Trophoblast cell (in vitro differentiated cells and primary cell): ENCODE measurements at regions not wholly inside any gene's neighbourhood (a gene's known extent, or its start where the extent isn't known, plus 50 kb on each side); places are given as distances from the start of the nearest gene placed in this dataset.

Source experiments
- DNase-seq, 2 donors: peaks; one replicate each; pipeline ENCODE4 v3.0.0-alpha.2; 2016
- H2AFZ ChIP-seq: 2 replicates; pipeline ENCODE4 v1.6.1; 2013; ENCODE audit warnings: low read length, moderate library complexity, mild to moderate bottlenecking; ENCODE audit not compliant: insufficient read depth, poor library complexity
- H2AK5ac ChIP-seq: 2 replicates; pipeline ENCODE4 v1.6.1; 2013; ENCODE audit warnings: mild to moderate bottlenecking, low read length
- H2BK120ac ChIP-seq: 2 replicates; pipeline ENCODE4 v1.6.1; 2013; ENCODE audit warnings: low read length, mild to moderate bottlenecking, moderate library complexity; ENCODE audit not compliant: insufficient read depth, poor library complexity
- H2BK12ac ChIP-seq: 2 replicates; pipeline ENCODE4 v1.6.1; 2013; ENCODE audit warnings: mild to moderate bottlenecking, low read length, moderate library complexity
- H2BK5ac ChIP-seq: 2 replicates; pipeline ENCODE4 v1.6.1; 2013; ENCODE audit warnings: low read length, low read depth, moderate library complexity, mild to moderate bottlenecking; ENCODE audit not compliant: poor library complexity
- H3K14ac ChIP-seq: 2 replicates; pipeline ENCODE4 v1.6.1; 2013; ENCODE audit warnings: mild to moderate bottlenecking, low read length
- H3K18ac ChIP-seq: 2 replicates; pipeline ENCODE4 v1.6.1; 2013; ENCODE audit warnings: mild to moderate bottlenecking, low read length
- H3K23ac ChIP-seq: 2 replicates; pipeline ENCODE4 v1.6.1; 2013; ENCODE audit warnings: low read length
- H3K27ac ChIP-seq: 2 replicates; pipeline ENCODE4 v1.5.1; 2013; ENCODE audit warnings: low read depth, mild to moderate bottlenecking, inconsistent platforms, low read length, moderate library complexity
- H3K27me3 ChIP-seq: 2 replicates; pipeline ENCODE4 v1.6.1; 2013; ENCODE audit warnings: inconsistent platforms, mild to moderate bottlenecking, low read length, moderate library complexity; ENCODE audit not compliant: insufficient read depth
- H3K36me3 ChIP-seq, 2 experiments: 1 replicate in 1 of 2; 2 replicates in 1 of 2; pipeline ENCODE4 v1.6.1; 2013; ENCODE audit warnings: low read length in 2 of 2, mild to moderate bottlenecking in 2 of 2, moderate library complexity in 1 of 2; ENCODE audit not compliant: insufficient read depth in 2 of 2, control insufficient read depth in 1 of 2
- H3K4ac ChIP-seq: 2 replicates; pipeline ENCODE4 v1.6.1; 2013; ENCODE audit warnings: low read depth, mild to moderate bottlenecking, low read length, moderate library complexity
- H3K4me1 ChIP-seq, 2 experiments: 1 replicate in 1 of 2; 2 replicates in 1 of 2; pipeline ENCODE4 v1.6.1; 2013; ENCODE audit warnings: low read length in 2 of 2, mild to moderate bottlenecking in 2 of 2, moderate library complexity in 1 of 2; ENCODE audit not compliant: insufficient read depth in 2 of 2, control insufficient read depth in 1 of 2
- H3K4me2 ChIP-seq: 2 replicates; pipeline ENCODE4 v1.6.1; 2013; ENCODE audit warnings: inconsistent platforms, mild to moderate bottlenecking, low read length, moderate library complexity
- H3K4me3 ChIP-seq: 2 replicates; pipeline ENCODE4 v1.5.1; 2013; ENCODE audit warnings: mild to moderate bottlenecking, low read depth, low read length, inconsistent platforms
- H3K79me1 ChIP-seq: one replicate; pipeline ENCODE4 v1.6.1; 2013; ENCODE audit warnings: low read length
- H3K79me2 ChIP-seq: 2 replicates; pipeline ENCODE4 v1.6.1; 2013; ENCODE audit warnings: low read length, mild to moderate bottlenecking; ENCODE audit not compliant: control insufficient read depth, insufficient read depth, poor library complexity
- H3K9ac ChIP-seq: 2 replicates; pipeline ENCODE4 v1.6.1; 2013; ENCODE audit warnings: mild to moderate bottlenecking, low read length
- H3K9me3 ChIP-seq: 2 replicates; pipeline ENCODE4 v1.6.1; 2013; ENCODE audit warnings: low read depth, mild to moderate bottlenecking, control low read depth, inconsistent platforms, low read length; ENCODE audit not compliant: insufficient read depth
- H4K12ac ChIP-seq: 2 replicates; pipeline ENCODE4 v1.6.1; 2013; ENCODE audit warnings: low read depth, mild to moderate bottlenecking, low read length, moderate library complexity
- H4K8ac ChIP-seq: 2 replicates; pipeline ENCODE4 v1.6.1; 2013; ENCODE audit warnings: low read depth, mild to moderate bottlenecking, low read length, moderate library complexity
- H4K91ac ChIP-seq: one replicate; pipeline ENCODE4 v1.6.1; 2013; ENCODE audit warnings: low read depth, mild to moderate bottlenecking, low read length, moderate library complexity
- WGBS: extraction: QIAGEN DNeasy Blood & Tissue Kit; methylation state at CpG from one replicate; pipeline ENCODE4 v1.1.7; 2013; ENCODE audit warnings: missing lambda C conversion rate; ENCODE audit not compliant: insufficient read length, insufficient coverage; ENCODE audit errors: extremely low coverage; 5-methylcytosine and 5-hydroxymethylcytosine counted together

DNA sequence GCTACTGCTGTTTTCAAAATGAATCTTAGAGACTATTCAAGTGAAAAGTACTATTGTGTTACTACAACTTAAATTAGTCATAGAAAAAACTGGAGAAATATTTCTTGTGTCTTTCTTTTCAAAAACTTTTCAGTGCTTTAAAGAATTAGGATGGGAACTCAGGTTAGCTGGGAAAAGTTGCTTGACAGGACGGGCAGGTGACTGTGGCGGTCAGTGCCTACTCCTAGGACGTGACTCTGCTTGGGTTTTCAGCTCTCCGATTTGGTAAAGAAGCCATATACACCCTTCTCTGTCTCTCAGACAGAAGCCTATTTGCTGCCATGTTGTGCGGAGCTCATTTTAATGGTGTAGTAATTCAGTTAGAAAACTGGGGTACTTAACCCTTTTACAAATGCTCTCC, 89.8 kb upstream of the CACNA2D3 start:
- H3K18ac ChIP-seq: no peak overlapping the region

DNA sequence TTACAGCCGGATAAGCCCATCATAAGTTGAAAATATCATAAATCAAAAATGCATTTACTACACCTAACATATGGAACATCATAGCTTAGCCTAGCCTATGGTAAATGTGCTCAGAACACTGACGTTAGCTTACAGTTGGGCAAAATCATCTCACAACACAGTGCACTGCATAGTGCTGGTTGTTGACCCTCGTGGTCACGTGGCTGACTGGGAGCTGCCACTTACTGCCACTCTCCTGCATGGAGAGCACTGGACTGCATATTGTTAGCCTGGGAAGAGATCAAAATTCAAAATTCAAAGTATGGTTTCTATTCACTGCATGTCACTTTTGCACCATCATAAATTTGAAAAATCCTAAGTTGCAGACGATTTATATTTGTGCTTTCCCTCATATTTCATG, 94.0 kb upstream of the CACNA2D3 start:
- Histone ChIP-seq H2BK12ac (no peak overlapping the region), H3K79me2 (no peaks in the 10 kb centered on the region), H3K4me1 (no peaks in the 10 kb centered on the region), H3K27me3 (no peaks in the 10 kb centered on the region), H2BK5ac (no peak overlapping the region), H4K8ac (no peak overlapping the region), H3K27ac (no peak overlapping the region), H3K36me3 (no peaks in the 10 kb centered on the region), H3K18ac (no peak overlapping the region), H3K4ac (no peak overlapping the region), H2BK120ac (no peak overlapping the region), H4K12ac (no peak overlapping the region), H4K91ac (no peak overlapping the region), H3K9me3 (peaks cover 1% of the 10 kb centered on the region), H2AK5ac (no peak overlapping the region), H3K4me3 (no peak overlapping the region), H3K14ac (no peak overlapping the region), H3K79me1 (no peaks in the 10 kb centered on the region), H3K4me2 (no peak overlapping the region), H3K23ac (no peak overlapping the region), H2AFZ (no peak overlapping the region), H3K9ac (no peak overlapping the region)
- no peak for DNase-seq
- WGBS: no CpG with 5 or more reads among the region's 5 CpGs

More for the DNA sequence above, 89.8 kb upstream of the CACNA2D3 start:
- Histone ChIP-seq H3K9ac (no peak overlapping the region), H4K8ac (no peak overlapping the region), H3K23ac (no peak overlapping the region), H3K9me3 (no peaks in the 10 kb centered on the region), H3K79me2 (peaks cover 1% of the 10 kb centered on the region), H3K4me3 (no peak overlapping the region), H2BK5ac (no peak overlapping the region), H3K36me3 (no peaks in the 10 kb centered on the region), H4K12ac (no peak overlapping the region), H3K79me1 (no peaks in the 10 kb centered on the region), H3K4me2 (no peak overlapping the region), H4K91ac (no peak overlapping the region), H3K27ac (no peak overlapping the region), H2BK12ac (no peak overlapping the region), H3K14ac (no peak overlapping the region), H3K27me3 (no peaks in the 10 kb centered on the region), H2AK5ac (no peak overlapping the region), H3K4me1 (peaks cover 4 to 5% of the 10 kb centered on the region in 2 experiments), H2BK120ac (no peak overlapping the region), H3K4ac (no peak overlapping the region), H2AFZ (no peak overlapping the region)
- peak; percentile 74 to 78 for DNase-seq
- no CpG with 5 or more reads among the region's 5 CpGs for WGBS

GRCh38 chr3:54026543-54026942, 95.8 kb upstream of the CACNA2D3 start:
- no peaks in the 10 kb centered on the region for H3K79me2 ChIP-seq
- no peak overlapping the region for H3K23ac ChIP-seq
- no peak overlapping the region for H3K4me3 ChIP-seq
- no peak overlapping the region for H2AK5ac ChIP-seq
- H3K18ac ChIP-seq: no peak overlapping the region
- H3K9ac ChIP-seq: no peak overlapping the region
- H3K4me1 ChIP-seq: no peaks in the 10 kb centered on the region
- no peak overlapping the region for H4K91ac ChIP-seq
- H2BK120ac ChIP-seq: no peak overlapping the region
- H2BK5ac ChIP-seq: no peak overlapping the region
- H2AFZ ChIP-seq: no peak overlapping the region
- DNase-seq: no peak
- WGBS: no CpG with 5 or more reads among the region's 2 CpGs
- no peak overlapping the region for H2BK12ac ChIP-seq
- H3K36me3 ChIP-seq: no peaks in the 10 kb centered on the region
- H3K79me1 ChIP-seq: no peaks in the 10 kb centered on the region
- H4K12ac ChIP-seq: no peak overlapping the region
- no peak overlapping the region for H4K8ac ChIP-seq
- no peak overlapping the region for H3K4ac ChIP-seq
- H3K27me3 ChIP-seq: no peaks in the 10 kb centered on the region
- H3K27ac ChIP-seq: no peak overlapping the region
- no peak overlapping the region for H3K4me2 ChIP-seq
- H3K14ac ChIP-seq: no peak overlapping the region
- H3K9me3 ChIP-seq: peaks cover 1% of the 10 kb centered on the region

- H3K79me2 ChIP-seq: no peaks in the 10 kb centered on the region
- H3K4me3 ChIP-seq: no peak overlapping the region
- no peak overlapping the region for H2BK120ac ChIP-seq
- H2AK5ac ChIP-seq: no peak overlapping the region
- H4K12ac ChIP-seq: no peak overlapping the region
- no peak overlapping the region for H3K4ac ChIP-seq
- no peak overlapping the region for H2BK5ac ChIP-seq
- H4K8ac ChIP-seq: no peak overlapping the region
- H3K36me3 ChIP-seq: no peaks in the 10 kb centered on the region
- no peaks in the 10 kb centered on the region for H3K4me1 ChIP-seq
- H3K9ac ChIP-seq: no peak overlapping the region
- no peak overlapping the region for H2BK12ac ChIP-seq
- no peak overlapping the region for H3K27ac ChIP-seq
- no peaks in the 10 kb centered on the region for H3K79me1 ChIP-seq
- H2AFZ ChIP-seq: no peak overlapping the region
- H3K9me3 ChIP-seq: peaks cover 1% of the 10 kb centered on the region
- no peak overlapping the region for H3K4me2 ChIP-seq
- no peak for DNase-seq
- no peak overlapping the region for H3K23ac ChIP-seq
- H3K18ac ChIP-seq: no peak overlapping the region
- no peak overlapping the region for H3K14ac ChIP-seq
- H3K27me3 ChIP-seq: no peaks in the 10 kb centered on the region
- no peak overlapping the region for H4K91ac ChIP-seq
- WGBS: no CpG with 5 or more reads among the region's 3 CpGs
Measured at GRCh38 chr3:54021071-54021470, 101.3 kb upstream of the CACNA2D3 start.
